Activated CD8-positive, alpha-beta T cell treated with anti-CD3 and anti-CD28 coated beads for 36 hours (primary cell): ENCODE measurements at regions not wholly inside any gene's neighbourhood (a gene's known extent, or its start where the extent isn't known, plus 50 kb on each side); places are given as distances from the start of the nearest gene placed in this dataset.
"Not testable (repeated sequence)": the region's sequence is repeated elsewhere in the genome, so short reads cannot be mapped to it uniquely, and the experiment has no call there.

ENCODE experiments used
- ATAC-seq: fragments of 200-7000 bp; cut with Tn5 transposase; one replicate; pipeline ENCODE4 v1.10.0; 2021; ENCODE audit warnings: mild to moderate bottlenecking, moderate library complexity
- CTCF ChIA-PET: fragments of 350-600 bp; sonication (Branson Sonifier 250); formaldehyde crosslinking; loops from one replicate; lab custom pipeline; 2021; ENCODE audit warnings: antibody characterized with exemption; lab: Charles Lee
- POLR2A ChIA-PET: fragments of 350-600 bp; sonication (Branson Sonifier 250); formaldehyde crosslinking; loops from one replicate; lab custom pipeline; 2021; ENCODE audit warnings: antibody characterized with exemption; lab: Charles Lee
- DNase-seq: peaks from one replicate; pipeline ENCODE4 v3.0.0-alpha.2; 2020
- H3K27ac Mint-ChIP-seq: one replicate; pipeline ENCODE4 v1.8.0; 2021; ENCODE audit warnings: mild to moderate bottlenecking, mixed read lengths
- H3K27me3 Mint-ChIP-seq: one replicate; pipeline ENCODE4 v1.8.0; 2021; ENCODE audit warnings: mixed read lengths
- H3K36me3 Mint-ChIP-seq: one replicate; pipeline ENCODE4 v1.8.0; 2021; ENCODE audit warnings: low read depth, mixed read lengths
- H3K4me1 Mint-ChIP-seq: one replicate; pipeline ENCODE4 v1.8.0; 2021; ENCODE audit warnings: low read depth, mixed read lengths
- H3K4me3 Mint-ChIP-seq: one replicate; pipeline ENCODE4 v1.8.0; 2021; ENCODE audit warnings: mild to moderate bottlenecking, moderate library complexity, mixed read lengths
- H3K9me3 Mint-ChIP-seq: one replicate; pipeline ENCODE4 v1.8.0; 2021; ENCODE audit warnings: mixed read lengths
- CTCF ChIP-seq: fragments of 200-600 bp; IDR thresholded peaks from one replicate; pipeline ENCODE4 v1.8.0; 2022; ENCODE audit warnings: antibody characterized with exemption, mild to moderate bottlenecking
- intact Hi-C: fragments of 100-400 bp; cut with micrococcal nuclease; formaldehyde crosslinking; loops from one replicate; pipeline ENCODE4 v1.10.0; 2022

- ChIA-PET CTCF (no interaction called here), POLR2A (no interaction called here)
- H3K4me1 Mint-ChIP-seq: no peaks in the 10 kb centered on the region
- H3K27ac Mint-ChIP-seq: no peak overlapping the region
- no peak overlapping the region for H3K4me3 Mint-ChIP-seq
- intact Hi-C loops: no loop called here
- no peak for TF ChIP-seq CTCF
- H3K9me3 Mint-ChIP-seq: no peaks in the 10 kb centered on the region
- DNase-seq (no peak), ATAC-seq (no peak)
- H3K36me3 Mint-ChIP-seq: no peaks in the 10 kb centered on the region
- H3K27me3 Mint-ChIP-seq: no peaks in the 10 kb centered on the region
These were observed 146.1 kb upstream of the BCHE start for GRCh38 chr3:165983284-165983683.

- no peaks in the 10 kb centered on the region for H3K4me1 Mint-ChIP-seq
- H3K9me3 Mint-ChIP-seq: no peaks in the 10 kb centered on the region
- ATAC-seq (no peak), DNase-seq (no peak)
- H3K27ac Mint-ChIP-seq: no peak overlapping the region
- no peaks in the 10 kb centered on the region for H3K36me3 Mint-ChIP-seq
- POLR2A ChIA-PET: no interaction called here
- TF ChIP-seq CTCF: no peak
- no peak overlapping the region for H3K4me3 Mint-ChIP-seq
- CTCF ChIA-PET: no interaction called here
- H3K27me3 Mint-ChIP-seq: no peaks in the 10 kb centered on the region
- intact Hi-C loops: no loop called here
These were observed 144.1 kb upstream of the BCHE start for GRCh38 chr3:165981318-165981717.

- H3K36me3 Mint-ChIP-seq, ATAC-seq, DNase-seq, H3K27ac Mint-ChIP-seq, H3K4me1 Mint-ChIP-seq, intact Hi-C loops, POLR2A ChIA-PET, H3K27me3 Mint-ChIP-seq, H3K9me3 Mint-ChIP-seq, CTCF ChIA-PET, H3K4me3 Mint-ChIP-seq: not testable (repeated sequence)
These were observed 123.6 kb upstream of the BCHE start for GRCh38 chr3:165960825-165961224.

DNA sequence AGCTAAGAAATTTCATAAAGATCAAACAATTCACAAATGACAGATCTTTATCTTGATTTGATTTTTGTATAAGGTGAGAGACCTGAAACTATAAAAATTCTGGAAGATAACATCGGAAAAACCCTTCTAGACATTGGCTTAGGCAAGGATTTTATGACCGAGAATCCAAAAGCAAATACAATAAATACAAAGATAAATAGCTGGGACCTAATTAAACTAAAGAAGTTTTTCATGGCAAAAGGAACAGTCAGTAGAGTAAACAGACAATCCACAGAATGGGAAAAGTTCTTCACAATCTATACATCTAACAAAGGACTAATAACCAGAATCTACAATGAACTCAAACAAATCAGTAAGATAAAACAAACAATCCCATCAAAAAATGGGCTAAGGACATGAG is 116.9 kb upstream of the BCHE start:
- ATAC-seq: no peak
- POLR2A ChIA-PET: no interaction called here
- intact Hi-C loops: no loop called here

GRCh38 chr3:165946360-165946759 is 109.1 kb upstream of the BCHE start:
- no peak for DNase-seq
- Mint-ChIP-seq H3K9me3 (peaks cover 4% of the 10 kb centered on the region), H3K4me3 (no peak overlapping the region), H3K36me3 (no peaks in the 10 kb centered on the region), H3K27ac (no peak overlapping the region), H3K27me3 (no peaks in the 10 kb centered on the region), H3K4me1 (no peaks in the 10 kb centered on the region)
- ATAC-seq: no peak
- intact Hi-C loops: no loop called here
- TF ChIP-seq CTCF: no peak
- ChIA-PET CTCF (no interaction called here), POLR2A (no interaction called here)

More for the DNA sequence above, 116.9 kb upstream of the BCHE start:
- no peak overlapping the region for H3K27ac Mint-ChIP-seq
- peaks cover 7% of the 10 kb centered on the region for H3K9me3 Mint-ChIP-seq
- H3K36me3 Mint-ChIP-seq: no peaks in the 10 kb centered on the region
- H3K4me3 Mint-ChIP-seq: no peak overlapping the region
- CTCF ChIA-PET: no interaction called here
- no peak for DNase-seq
- no peak for TF ChIP-seq CTCF
- no peaks in the 10 kb centered on the region for H3K4me1 Mint-ChIP-seq
- H3K27me3 Mint-ChIP-seq: no peaks in the 10 kb centered on the region

GRCh38 chr3:165938986-165939540 is 101.8 kb upstream of the BCHE start:
- CTCF ChIA-PET: no interaction called here

DNA sequence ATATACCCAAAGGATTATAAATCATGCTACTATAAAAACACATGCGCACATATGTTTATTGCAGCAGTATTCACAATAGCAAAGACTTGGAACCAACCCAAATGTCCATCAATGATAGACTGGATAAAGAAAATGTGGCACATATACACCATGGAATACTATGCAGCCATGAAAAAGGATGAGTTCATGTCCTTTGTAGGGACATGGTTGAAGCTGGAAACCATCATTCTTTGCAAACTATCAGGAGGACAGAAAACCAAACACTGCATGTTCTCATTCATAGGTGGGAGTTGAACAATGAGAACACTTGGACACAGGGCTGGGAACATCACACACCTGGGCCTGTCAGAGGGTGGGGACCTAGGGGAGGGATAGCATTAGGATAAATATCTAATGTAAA is 98.9 kb upstream of the BCHE start:
- H3K4me1 Mint-ChIP-seq, POLR2A ChIA-PET, H3K27ac Mint-ChIP-seq, DNase-seq, intact Hi-C loops, H3K36me3 Mint-ChIP-seq, H3K4me3 Mint-ChIP-seq, ATAC-seq, CTCF ChIA-PET, H3K27me3 Mint-ChIP-seq: not testable (repeated sequence)
- peaks cover 17% of the 10 kb centered on the region for H3K9me3 Mint-ChIP-seq

More at GRCh38 chr3:165938986-165939540, 101.8 kb upstream of the BCHE start:
- intact Hi-C loops: no loop called here
- Mint-ChIP-seq H3K27ac (no peak overlapping the region), H3K4me3 (no peak overlapping the region), H3K27me3 (no peaks in the 10 kb centered on the region), H3K9me3 (peaks cover 12% of the 10 kb centered on the region), H3K4me1 (no peaks in the 10 kb centered on the region), H3K36me3 (no peaks in the 10 kb centered on the region)
- no peak for ATAC-seq
- no peak for TF ChIP-seq CTCF
- POLR2A ChIA-PET: no interaction called here
- no peak for DNase-seq

GRCh38 chr3:165924301-165924791 is 87.1 kb upstream of the BCHE start:
- H3K4me3 Mint-ChIP-seq, POLR2A ChIA-PET, H3K36me3 Mint-ChIP-seq, H3K27me3 Mint-ChIP-seq, H3K4me1 Mint-ChIP-seq, DNase-seq, ATAC-seq, H3K27ac Mint-ChIP-seq, intact Hi-C loops, CTCF ChIA-PET: not testable (repeated sequence)
- peaks cover 12% of the 10 kb centered on the region for H3K9me3 Mint-ChIP-seq
